GM21367 (cell line): ENCODE measurements at regions not wholly inside any gene's neighbourhood (a gene's known extent, or its start where the extent isn't known, plus 50 kb on each side); places are given as distances from the start of the nearest gene placed in this dataset.
"Not testable (repeated sequence)": the region's sequence is repeated elsewhere in the genome, so short reads cannot be mapped to it uniquely, and the experiment has no call there.

Experiments used
- ATAC-seq: cut with Tn5 transposase; IDR thresholded peaks from one replicate; pipeline ENCODE4 v1.9.1; 2021; ENCODE audit not compliant: unreplicated experiment

DNA sequence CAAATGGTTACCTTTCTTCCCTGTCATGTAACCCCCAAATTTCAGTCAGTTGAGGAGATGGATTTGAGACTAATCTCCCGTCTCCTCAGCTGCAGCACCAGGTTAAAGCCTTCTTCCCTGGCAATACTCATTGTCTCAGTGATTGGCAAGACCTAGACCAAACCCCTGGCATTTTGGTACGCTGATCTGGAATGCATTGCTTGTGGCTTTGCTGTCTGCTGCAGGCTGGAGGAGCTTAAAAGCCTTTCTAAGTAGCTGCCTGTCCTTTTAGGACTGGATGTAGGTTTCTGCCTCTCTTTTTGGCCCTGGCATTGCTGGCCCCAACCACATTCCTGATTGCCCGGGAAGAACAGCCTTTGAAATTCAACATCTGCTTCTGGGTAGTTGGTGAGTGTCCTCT, 729.6 kb upstream of the GJE1 start:
- no peak for ATAC-seq

- ATAC-seq, result no peak
These were observed 730.2 kb upstream of the GJE1 start for GRCh38 chr6:141402489-141402888.

DNA sequence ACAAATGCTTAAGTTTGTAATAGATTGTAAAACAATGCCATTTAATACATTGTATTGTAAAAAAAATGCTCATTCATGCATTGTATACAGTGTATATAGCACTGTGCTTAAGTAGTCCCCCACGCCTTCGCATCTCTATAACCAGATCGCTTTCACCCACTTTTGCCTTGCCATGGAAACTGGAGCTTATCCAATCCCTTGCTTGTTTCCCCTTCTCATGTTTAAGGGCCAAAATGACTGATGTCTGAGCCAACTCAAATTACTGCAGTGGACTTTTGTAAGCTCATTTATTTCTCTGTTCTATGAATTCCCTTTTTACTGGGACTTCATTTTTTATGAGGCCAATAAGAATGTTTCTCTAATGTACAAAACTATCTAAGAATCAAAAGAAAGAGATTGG, 730.9 kb upstream of the GJE1 start:
- ATAC-seq, result no peak

DNA sequence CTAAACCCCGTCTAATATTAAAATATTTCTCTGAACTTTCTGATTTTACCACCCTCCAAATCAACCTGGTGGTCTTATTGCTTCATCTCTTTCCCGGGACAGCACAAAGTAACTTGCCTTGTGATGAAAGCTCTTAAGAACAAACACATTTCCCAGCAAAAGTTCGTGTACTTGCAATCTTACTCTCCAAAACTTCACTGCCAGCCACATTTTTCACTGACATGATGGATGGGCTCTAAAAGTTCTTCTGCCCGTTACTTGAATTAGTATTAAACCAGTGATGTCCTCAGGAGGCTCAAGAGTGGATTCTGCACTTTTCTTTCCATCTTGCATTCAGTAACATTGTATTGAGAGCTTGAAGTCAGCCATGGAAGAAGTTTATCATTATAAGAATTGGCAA, 731.6 kb upstream of the GJE1 start:
- ATAC-seq, result no peak

DNA sequence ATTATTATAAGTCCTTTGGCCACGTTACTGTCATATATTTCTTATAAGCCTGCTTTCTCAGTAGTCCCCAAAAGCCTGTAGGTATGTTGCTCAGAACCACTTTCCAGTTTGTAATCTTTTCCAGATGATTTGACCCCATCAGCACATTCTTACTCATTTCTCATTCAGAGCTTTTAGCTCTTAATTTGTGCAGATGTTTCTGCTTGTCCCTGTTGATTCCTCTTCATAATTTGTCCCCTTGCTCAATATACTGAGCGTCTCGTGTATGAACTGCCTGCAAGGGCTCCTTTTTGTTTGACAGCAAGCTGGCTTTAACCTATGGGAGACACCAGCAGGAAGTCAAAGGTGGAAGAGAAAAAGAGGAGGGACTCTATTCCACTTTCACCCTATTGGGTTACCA, 733.8 kb upstream of the GJE1 start:
- ATAC-seq, result no peak

GRCh38 chr6:141395443-141396008, 737.2 kb upstream of the GJE1 start:
- no peak for ATAC-seq

GRCh38 chr6:141394565-141395051, 738.1 kb upstream of the GJE1 start:
- ATAC-seq, result no peak

GRCh38 chr6:141394125-141394536, 738.6 kb upstream of the GJE1 start:
- no peak for ATAC-seq

DNA sequence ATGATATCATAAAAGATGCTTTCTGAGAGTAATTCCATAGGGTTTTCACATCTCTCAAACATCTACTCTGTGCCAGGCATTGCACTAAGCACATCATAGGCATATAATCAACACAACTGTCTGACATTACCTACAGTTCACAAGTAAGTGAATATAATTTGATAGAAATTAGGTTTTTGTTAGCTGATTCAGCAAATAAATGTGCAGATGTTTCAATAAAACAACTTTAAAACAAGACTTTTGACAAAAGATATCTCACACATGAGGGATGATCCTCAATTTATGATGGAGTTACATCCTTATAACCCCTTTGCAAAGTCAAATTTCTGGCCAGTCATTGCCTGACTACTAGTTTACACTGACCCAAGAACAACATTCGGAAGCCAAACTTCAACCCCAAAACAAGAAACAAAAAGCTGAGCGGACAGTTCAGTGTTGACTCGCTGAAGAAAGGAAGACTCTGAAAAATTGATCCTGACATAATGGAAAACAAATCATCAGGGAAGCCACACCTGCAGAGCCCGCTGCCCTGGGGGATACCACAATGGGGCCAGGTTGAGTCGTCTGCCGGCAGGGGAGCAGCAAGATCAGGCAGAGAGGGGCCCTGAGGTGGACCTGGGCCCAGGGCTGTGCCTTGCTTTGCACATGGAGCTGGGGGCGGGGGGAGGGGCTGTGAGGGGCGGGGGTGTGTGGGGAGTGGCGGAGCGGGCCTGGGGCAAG, 739.2 kb upstream of the GJE1 start:
- no peak for ATAC-seq

- not testable (repeated sequence) for ATAC-seq
These were observed 741.6 kb upstream of the GJE1 start for GRCh38 chr6:141391135-141391534.

DNA sequence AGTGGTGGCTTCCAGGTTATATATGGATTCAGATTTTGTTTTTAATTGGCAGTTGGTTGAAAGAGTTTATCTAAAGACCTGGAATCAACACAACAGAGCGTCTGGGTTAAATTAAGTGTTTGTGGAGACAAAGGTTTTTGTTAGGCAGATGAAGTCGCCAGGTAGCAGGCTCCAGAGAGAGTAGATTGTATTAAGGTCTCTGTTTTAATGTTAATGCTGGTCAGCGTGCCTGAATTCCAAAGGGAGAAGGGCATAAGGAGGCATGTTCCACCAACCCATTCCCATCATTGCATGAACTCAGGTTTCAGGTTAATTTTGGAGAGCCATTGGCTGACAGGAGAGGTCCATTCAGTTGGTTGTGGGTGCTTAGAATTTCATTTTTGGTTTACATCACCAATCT, 744.1 kb upstream of the GJE1 start:
- no peak for ATAC-seq

GRCh38 chr6:141370438-141370837, 762.3 kb upstream of the GJE1 start:
- no peak for ATAC-seq

GRCh38 chr6:141366796-141367195, 765.9 kb upstream of the GJE1 start:
- not testable (repeated sequence) for ATAC-seq

- ATAC-seq, result no peak
These were observed 768.0 kb upstream of the GJE1 start for GRCh38 chr6:141364694-141365093.

- no peak for ATAC-seq
These were observed 768.5 kb upstream of the GJE1 start for GRCh38 chr6:141364232-141364631.

- ATAC-seq, result no peak
These were observed 771.2 kb upstream of the GJE1 start for GRCh38 chr6:141361559-141361958.

GRCh38 chr6:141359953-141360352, 772.8 kb upstream of the GJE1 start:
- ATAC-seq, result no peak

DNA sequence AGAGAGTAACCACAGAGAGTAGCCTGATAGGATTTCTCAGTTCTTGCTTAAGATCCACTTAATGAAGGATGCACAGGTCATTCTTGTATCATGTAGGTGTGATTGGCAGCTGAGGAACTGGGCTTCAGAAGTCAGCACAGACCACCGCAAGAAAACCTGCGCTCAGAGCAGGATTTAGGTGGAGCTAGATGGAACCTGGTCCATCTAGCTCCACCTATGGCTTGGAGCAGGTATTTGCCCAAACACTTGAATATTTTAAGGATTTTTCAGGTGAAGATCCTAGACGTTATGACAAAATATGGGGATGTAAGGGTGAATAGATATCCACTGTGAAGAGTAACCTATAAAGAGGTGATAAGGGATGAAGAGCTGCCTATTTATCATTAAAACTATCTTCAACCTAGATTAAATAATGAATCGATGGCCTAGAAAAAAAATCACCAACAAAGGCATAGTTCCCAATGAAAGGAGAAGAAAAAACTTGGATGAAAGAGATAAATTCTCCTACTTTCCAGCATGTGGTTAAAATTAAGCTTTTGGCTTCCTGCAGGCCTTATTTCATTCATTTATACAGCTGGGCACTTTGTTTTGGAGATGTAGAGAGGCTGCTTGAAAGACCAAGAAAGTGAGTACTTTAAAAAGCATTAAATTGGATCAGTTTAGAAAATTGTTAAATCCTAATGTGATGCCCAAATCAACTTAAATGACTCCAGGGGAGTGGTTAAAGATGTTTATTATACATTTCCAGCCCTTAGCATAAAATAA, 778.4 kb upstream of the GJE1 start:
- ATAC-seq, result no peak

DNA sequence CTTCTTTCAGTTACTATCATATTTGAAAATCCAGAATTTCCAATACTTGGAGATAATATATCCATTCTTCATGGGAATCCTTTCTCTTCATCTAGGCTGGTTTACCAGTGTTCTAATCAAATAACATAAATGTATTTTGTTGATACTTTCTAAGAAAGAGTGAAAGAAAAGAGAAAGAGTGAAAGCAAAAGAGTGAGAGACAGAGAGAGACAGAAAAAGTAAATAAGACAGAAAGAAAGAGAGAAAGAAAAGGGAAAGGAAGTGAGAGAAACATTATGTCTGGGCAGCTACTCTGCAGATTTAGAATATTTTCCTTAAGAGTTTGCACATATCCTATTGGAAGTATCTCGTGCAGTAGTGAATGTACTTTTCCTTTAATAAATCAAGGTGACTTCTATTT, 781.0 kb upstream of the GJE1 start:
- ATAC-seq, result no peak

DNA sequence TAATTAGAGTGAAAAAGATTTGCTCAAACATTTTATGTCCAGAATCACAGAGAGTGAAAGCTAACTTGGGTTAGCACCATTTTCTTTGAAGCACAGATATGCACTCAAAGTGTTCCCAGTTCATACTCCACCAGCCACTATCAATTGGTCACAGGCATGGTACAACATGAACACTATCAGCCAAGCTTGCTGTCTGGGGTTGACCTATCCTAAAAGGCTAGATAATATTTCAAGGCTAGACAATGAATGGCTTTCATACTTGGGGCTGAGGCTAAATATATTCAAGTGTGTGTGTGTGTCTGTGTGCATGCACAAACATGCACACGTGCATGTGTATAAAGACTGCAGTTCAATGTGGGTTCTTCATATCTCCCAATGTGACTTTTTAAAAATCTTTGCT, 783.0 kb upstream of the GJE1 start:
- no peak for ATAC-seq

- no peak for ATAC-seq
These were observed 784.7 kb upstream of the GJE1 start for GRCh38 chr6:141347906-141348492.

GRCh38 chr6:141347086-141347485, 785.6 kb upstream of the GJE1 start:
- no peak for ATAC-seq
